Osteoblast (primary cell): ENCODE measurements at regions not wholly inside any gene's neighbourhood (a gene's known extent, or its start where the extent isn't known, plus 50 kb on each side); places are given as distances from the start of the nearest gene placed in this dataset.

ENCODE experiments used
- DNase-seq: peaks from one replicate; pipeline ENCODE4 v3.0.0; 2011; ENCODE audit warnings: low spot score, mixed read lengths; ENCODE audit not compliant: insufficient read length; ENCODE audit errors: missing footprints
- H2AFZ ChIP-seq: 2 replicates; pipeline ENCODE4 v1.6.0; 2011; ENCODE audit warnings: mild to moderate bottlenecking, low read length
- H3K27ac ChIP-seq: 2 replicates; pipeline ENCODE4 v1.5.1; 2011; ENCODE audit warnings: mild to moderate bottlenecking, low read depth, low read length, moderate library complexity
- H3K27me3 ChIP-seq: 2 replicates; pipeline ENCODE4 v1.6.0; 2012; ENCODE audit warnings: mild to moderate bottlenecking, control low read depth, inconsistent platforms, low read length, moderate library complexity; ENCODE audit not compliant: insufficient read depth
- H3K36me3 ChIP-seq: 2 replicates; pipeline ENCODE4 v1.5.1; 2011; ENCODE audit warnings: mild to moderate bottlenecking, low read length, control low read depth, moderate library complexity; ENCODE audit not compliant: insufficient read depth
- H3K4me1 ChIP-seq: 2 replicates; pipeline ENCODE4 v1.5.1; 2011; ENCODE audit warnings: mild to moderate bottlenecking, low read length, control low read depth, moderate library complexity; ENCODE audit not compliant: insufficient read depth
- H3K4me2 ChIP-seq: 2 replicates; pipeline ENCODE4 v1.6.0; 2011; ENCODE audit warnings: mild to moderate bottlenecking, low read length; ENCODE audit not compliant: insufficient read depth
- H3K4me3 ChIP-seq: fragments of 200-600 bp; sonication (generic); 3 replicates; pipeline ENCODE4 v1.5.1; 2012; ENCODE audit warnings: mild to moderate bottlenecking, low read length, inconsistent platforms; ENCODE audit not compliant: insufficient read depth
- H3K79me2 ChIP-seq: 2 replicates; pipeline ENCODE4 v1.6.0; 2012; ENCODE audit warnings: mild to moderate bottlenecking, low read length, control low read depth, inconsistent platforms; ENCODE audit not compliant: insufficient read depth
- H3K9me3 ChIP-seq: 2 replicates; pipeline ENCODE4 v1.5.1; 2011; ENCODE audit warnings: low read depth, low read length, control low read depth
- H4K20me1 ChIP-seq: 2 replicates; pipeline ENCODE4 v1.6.0; 2012; ENCODE audit warnings: mild to moderate bottlenecking, low read length, control low read depth; ENCODE audit not compliant: insufficient read depth
- CTCF ChIP-seq: IDR thresholded peaks from 2 replicates; pipeline ENCODE4 v1.5.1; 2011; ENCODE audit warnings: mild to moderate bottlenecking, low read depth, low read length, moderate library complexity; ENCODE audit errors: extremely low read depth

GRCh38 chr7:106418526-106418925 is 133.7 kb upstream of the NAMPT start:
- Histone ChIP-seq H3K36me3 (no peaks in the 10 kb centered on the region), H3K4me3 (no peak overlapping the region), H3K27me3 (no peaks in the 10 kb centered on the region), H3K79me2 (no peaks in the 10 kb centered on the region), H3K4me2 (no peak overlapping the region), H2AFZ (no peak overlapping the region), H4K20me1 (no peaks in the 10 kb centered on the region), H3K4me1 (peaks cover 16% of the 10 kb centered on the region), H3K9me3 (no peaks in the 10 kb centered on the region), H3K27ac (no peak overlapping the region)
- TF ChIP-seq CTCF, result no peak
- DNase-seq, result no peak

DNA sequence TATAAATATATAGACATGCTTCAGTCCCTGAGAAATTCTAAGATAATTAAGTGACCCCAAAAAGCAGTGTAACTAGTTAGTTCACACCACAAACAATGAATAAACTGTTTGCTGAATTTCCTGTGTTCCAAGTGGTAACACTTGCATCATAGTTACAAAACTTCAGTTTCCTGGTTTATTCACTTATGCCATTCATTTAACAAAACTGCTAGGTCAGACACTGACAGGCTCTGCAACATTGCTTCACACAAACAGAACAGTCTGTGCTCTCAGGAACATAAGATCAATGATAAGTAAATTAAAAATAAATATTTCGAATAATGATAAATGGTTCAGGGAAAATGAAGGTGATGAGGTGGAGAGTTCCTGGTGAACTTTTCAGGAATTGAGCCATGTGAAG is 133.3 kb upstream of the NAMPT start:
- Histone ChIP-seq H3K9me3 (no peaks in the 10 kb centered on the region), H4K20me1 (no peaks in the 10 kb centered on the region), H3K27me3 (no peaks in the 10 kb centered on the region), H2AFZ (no peak overlapping the region), H3K79me2 (no peaks in the 10 kb centered on the region), H3K36me3 (no peaks in the 10 kb centered on the region), H3K4me1 (peaks cover 16% of the 10 kb centered on the region), H3K4me3 (no peak overlapping the region), H3K27ac (no peak overlapping the region), H3K4me2 (no peak overlapping the region)
- no peak for DNase-seq
- no peak for TF ChIP-seq CTCF

GRCh38 chr7:106417273-106417902 is 132.6 kb upstream of the NAMPT start:
- Histone ChIP-seq H3K79me2 (no peaks in the 10 kb centered on the region), H3K27ac (no peak overlapping the region), H3K4me1 (peaks cover 16% of the 10 kb centered on the region), H4K20me1 (no peaks in the 10 kb centered on the region), H3K4me2 (no peak overlapping the region), H2AFZ (no peak overlapping the region), H3K27me3 (no peaks in the 10 kb centered on the region), H3K4me3 (no peak overlapping the region), H3K36me3 (no peaks in the 10 kb centered on the region), H3K9me3 (no peaks in the 10 kb centered on the region)
- DNase-seq, result no peak
- TF ChIP-seq CTCF, result no peak

DNA sequence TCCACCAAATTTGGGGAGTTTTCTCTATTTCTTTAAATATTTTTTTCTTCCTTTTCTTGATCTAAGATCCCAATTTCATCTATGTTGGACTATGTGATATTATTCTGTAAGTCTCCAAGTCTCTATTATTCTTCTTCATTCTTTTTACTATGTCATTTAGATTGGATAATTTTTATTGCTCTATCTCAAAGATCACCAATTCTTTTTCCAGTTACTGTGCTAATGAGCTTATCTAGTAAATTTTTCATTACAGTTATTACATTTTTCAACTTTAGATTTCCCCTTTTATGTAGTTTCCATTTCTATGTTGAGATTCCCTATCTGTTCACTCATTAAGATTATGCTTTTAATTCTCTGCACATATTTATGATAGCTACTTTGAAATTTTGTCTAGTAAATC is 131.6 kb upstream of the NAMPT start:
- Histone ChIP-seq H3K9me3 (no peaks in the 10 kb centered on the region), H3K27me3 (peaks cover 7% of the 10 kb centered on the region), H3K4me2 (no peak overlapping the region), H3K27ac (no peak overlapping the region), H3K4me3 (no peak overlapping the region), H3K36me3 (no peaks in the 10 kb centered on the region), H2AFZ (no peak overlapping the region), H3K79me2 (no peaks in the 10 kb centered on the region), H3K4me1 (peaks cover 9% of the 10 kb centered on the region), H4K20me1 (no peaks in the 10 kb centered on the region)
- TF ChIP-seq CTCF, result no peak
- DNase-seq, result no peak
